NCI-H128 (cell line): ENCODE measurements at regions not wholly inside any gene's neighbourhood (a gene's known extent, or its start where the extent isn't known, plus 50 kb on each side); places are given as distances from the start of the nearest gene placed in this dataset.

Experiments used
- DNase-seq: peaks from one replicate; lab custom pipeline; 2025; ENCODE audit not compliant: unreplicated experiment; lab: John Stamatoyannopoulos, UW

DNA sequence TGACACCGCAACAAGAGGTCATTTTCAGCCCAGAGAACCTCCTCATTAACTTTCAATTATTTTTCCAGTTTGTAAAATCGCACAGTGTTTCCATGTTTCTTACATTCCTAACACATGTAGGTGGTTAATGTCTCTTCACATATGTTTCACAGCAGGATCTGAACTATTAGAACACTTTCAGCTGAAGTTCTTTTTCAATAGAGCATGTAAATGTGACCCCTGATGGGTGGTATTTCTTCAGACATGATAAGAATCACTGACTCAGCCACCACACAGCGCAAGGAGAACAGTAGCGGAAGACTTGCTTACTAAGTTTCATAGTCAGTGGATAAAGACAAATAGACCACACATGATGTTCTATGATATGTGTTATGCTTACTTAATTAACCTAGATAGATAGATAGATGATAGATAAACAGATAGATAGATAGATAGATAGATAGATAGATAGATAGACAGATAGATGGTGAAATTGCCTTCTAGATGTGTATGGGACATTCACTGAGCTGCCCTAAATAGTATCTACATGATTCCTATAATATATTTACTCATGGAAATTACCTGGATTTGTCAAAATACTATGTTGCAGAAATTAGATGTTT is 1992.1 kb upstream of the NUDT12 start:
- DNase-seq, result no peak

DNA sequence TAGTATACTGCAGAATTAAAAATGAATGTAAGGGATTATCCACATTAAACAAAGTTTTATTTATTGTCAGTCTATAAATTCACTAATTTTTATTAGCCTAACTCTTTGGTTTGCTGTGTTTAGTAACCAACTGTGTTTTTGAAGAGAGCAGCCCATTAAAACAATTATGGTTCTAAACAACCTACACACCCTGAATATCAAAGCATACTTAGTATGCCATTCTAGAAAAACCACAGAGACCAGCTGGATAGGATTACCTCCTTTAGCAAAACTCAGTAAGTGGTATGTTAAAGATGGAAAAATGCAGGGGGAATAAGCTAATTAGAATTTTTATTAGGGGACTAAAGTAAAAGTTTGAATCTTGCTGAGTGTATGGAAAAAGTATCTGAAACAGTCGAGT is 1981.7 kb upstream of the NUDT12 start:
- DNase-seq, result no peak

DNA sequence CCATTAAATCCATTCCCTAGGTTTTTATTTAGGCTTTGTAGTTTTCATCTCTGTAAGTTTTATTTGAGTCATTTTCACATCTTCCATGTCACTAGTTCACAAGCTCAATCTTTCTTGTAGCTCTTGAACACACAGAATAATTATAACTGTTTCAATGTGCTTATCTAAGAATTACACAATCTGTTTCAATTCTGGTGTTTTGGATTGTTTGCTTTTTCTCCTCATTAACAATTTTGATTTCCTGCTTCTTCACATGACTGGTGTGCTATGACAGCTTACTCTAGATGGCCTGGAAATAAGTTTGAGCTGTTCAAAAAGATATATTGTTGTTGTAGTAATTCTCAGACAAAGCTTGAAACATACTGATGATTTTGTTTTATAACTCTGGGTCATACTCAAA is 1974.1 kb upstream of the NUDT12 start:
- DNase-seq, result no peak

DNA sequence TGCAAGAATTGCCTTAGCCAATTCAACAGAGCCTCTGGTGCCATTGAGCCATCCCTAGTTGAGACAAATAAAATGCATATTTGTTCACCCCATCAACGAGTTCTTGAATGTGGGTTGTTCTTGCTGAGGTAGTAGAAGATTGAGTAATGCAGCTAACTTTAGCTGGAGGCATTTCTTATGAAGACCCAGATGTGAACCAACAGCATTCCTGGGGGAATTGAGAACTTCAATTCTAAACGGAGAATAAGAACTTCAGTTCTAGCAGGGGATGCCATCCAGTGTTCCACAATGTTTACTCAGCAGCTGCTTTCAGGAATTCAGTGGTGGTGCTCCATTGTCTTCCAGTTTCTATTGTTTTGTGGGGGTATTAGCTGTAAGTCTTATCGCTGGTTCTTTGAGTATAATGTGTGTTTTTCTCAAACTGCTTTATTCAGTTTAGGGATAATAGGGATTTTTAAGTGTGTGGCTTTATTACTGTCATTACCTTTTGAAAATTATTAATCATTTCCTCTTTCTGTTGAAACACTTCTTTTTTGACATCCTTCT is 1968.2 kb upstream of the NUDT12 start:
- DNase-seq, result no peak

DNA sequence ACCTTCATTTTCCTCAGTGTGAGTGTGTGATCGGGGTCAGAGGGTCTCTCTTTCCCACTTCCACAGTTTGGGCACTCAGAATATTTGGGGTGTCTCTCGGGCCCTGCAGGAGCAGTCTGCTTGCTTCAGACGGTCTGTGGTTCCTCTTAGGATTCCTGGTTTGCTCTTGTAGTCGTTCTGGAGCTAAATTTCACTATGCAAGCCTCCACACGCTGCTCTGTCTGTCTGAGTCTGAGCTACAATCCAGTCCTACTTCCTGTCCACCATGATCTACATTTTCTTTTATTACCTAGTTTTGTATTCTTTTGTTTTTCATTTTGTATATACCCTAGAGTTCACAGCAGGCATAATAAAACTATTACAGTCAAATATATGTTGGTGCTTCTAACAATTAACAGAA is 1967.3 kb upstream of the NUDT12 start:
- no peak for DNase-seq

DNA sequence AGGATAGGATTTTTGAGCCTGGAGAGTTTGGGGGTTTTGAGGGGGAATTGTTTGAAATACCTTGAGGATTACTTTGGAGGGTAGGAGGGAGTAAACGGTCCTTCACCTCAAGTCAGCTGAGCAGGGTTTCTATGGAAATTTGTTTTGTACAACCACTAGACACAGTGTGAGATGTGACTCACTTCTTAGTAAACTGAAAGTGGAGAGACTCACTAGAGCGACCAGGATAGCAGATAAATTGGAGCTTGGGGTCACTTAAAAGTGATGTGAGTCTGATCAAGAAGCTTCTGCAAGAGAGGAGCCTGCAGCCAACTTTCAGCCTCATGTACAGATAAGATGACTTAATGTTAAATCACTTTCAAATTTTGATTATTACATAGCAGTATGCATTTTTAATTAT is 1945.9 kb upstream of the NUDT12 start:
- no peak for DNase-seq

DNA sequence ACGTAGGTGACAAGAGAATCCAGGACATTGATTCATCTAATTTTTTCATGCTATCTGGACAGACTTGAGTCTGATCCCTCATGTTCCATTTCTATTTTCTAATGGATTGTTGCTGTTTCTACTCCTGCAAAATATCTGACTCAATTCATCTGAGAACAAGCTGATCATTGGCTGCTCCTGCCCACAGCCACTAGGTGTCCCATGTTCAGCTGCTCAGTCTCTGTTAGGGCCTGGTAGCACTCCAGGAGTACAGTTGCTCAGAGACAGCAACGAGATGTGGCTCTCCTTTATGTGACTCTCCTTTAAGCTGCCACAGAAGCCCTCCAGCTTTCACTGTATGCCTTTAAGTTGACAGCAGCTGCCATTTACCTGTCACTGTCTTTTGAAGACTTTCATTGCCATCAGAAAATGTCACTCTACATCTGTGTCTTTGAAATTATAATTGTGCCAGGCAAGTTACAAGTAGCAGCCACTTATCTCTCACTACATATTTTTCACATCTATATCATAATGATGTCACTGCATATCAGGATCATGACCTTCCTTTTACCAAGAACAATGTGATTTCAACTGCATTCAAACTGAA is 1944.2 kb upstream of the NUDT12 start:
- DNase-seq, result no peak

DNA sequence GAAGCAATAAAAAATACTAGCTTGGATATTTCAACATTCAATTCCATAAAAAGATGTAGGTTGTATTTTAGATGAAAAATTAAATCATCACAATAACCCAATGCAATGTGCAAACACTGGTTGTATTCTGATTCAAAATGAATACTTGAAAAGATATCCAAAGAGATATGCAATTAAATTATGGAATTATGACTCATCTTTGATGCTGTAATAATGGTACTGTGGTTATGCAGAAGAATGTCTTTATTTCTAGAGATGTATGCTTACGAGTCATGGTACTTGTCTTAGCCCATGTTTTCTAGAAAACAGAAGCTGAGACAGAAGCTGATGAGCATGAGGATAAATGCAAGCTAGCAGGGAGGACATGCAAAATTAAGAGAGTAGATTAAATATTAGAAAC is 1941.4 kb upstream of the NUDT12 start:
- DNase-seq, result no peak

DNA sequence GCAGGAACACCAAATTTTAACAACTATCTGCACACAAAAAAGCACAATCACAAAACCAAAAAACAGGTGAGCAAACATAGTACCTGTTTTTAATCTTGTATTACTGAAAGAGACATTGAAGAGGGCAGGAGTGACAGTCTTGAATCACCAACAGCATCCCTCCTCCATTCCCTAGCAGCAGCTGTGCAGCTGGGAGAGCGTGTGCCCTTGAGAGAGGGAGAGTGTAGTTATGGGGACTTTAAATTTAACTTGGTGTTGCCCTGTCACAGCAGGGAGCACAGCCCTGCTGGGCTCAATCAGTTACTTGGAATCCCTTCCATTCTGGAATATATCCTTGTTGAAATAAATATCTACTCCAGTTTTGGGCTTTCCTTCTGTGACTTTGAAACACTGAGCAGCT is 1938.7 kb upstream of the NUDT12 start:
- DNase-seq, result no peak

DNA sequence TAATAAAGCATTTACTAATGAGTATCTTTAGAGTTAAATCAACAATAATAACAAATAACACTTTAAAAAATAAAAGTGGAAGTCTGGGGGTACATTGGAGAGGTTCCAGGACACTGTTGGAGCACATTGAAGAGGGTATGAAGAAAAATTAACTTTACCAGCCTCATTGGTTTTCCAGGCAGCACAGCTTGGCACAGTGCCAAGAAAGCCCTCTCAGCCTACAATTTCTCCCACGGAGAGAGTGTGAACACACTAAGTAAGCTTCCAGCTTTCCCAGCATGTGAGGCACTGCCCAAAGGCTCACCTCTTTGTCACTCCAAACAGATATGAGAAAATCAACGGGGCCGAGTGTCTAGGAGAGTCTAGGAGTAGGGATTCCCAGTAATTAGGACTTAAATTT is 1912.8 kb upstream of the NUDT12 start:
- peak; percentile 19 for DNase-seq

DNA sequence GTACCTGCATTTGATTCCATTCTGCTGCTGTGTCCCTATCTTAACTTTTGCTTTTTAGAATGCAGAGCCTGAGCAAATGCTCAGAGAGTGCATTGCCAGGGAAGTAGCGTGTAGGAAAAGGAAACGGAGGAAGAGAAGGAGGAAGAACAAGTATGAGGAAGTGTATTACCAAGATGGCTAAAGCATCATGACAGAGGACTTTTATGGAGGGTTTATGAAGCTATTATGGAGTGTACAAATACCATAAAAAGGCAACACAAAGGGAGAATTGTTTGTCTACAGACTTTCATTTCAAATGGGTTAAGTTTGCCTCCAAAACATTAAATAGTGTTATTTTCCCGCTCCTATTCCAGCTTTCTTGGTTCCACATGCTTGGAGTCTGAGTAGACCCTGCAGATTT is 1899.8 kb upstream of the NUDT12 start:
- DNase-seq, result no peak

DNA sequence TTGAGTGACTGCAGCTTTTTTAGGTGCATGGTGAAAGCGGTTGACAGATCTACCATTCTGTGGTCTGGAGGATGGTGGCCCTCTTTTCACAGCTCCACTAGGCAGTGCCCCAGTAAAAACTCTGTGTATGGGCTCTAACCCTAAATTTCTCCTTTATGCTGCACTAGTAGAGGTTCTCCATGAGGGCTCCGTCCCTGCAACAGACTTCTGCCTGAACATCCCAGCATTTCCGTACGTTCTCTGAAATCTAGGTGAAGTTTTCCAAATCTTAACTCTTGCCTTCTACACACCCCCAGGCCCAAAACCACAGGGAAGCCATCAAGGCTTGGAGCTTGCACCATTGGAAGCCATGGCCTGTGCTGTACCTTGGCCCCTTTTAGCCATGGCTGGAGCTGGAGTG is 1898.1 kb upstream of the NUDT12 start:
- DNase-seq, result no peak

DNA sequence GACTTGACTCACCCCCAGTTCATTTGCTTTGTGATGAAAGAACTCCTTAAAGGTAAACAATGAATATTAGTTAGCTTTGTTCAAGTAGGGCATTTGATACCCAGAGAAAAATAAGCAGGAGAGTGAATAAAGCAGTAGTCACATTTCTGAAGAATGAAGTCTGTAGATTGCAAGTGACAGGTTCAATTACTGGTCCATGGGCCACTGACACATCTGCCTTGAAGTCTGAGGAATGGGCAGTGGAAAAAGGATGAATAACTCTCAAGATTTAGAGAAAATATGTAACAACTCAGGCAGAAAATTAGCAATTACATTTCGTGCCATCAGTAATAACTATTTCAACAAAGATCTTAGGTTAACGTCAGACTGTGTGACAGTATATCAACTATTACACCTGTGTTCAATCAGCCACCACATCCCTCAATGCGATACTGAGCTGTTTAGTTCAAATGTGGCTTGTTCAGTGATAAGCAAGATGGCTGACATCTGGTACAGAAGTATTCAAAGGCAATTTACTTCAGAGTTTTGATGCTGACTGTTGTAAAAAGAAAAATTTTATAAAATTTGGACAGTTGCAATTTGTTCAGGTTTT is 1890.7 kb upstream of the NUDT12 start:
- DNase-seq, result no peak

DNA sequence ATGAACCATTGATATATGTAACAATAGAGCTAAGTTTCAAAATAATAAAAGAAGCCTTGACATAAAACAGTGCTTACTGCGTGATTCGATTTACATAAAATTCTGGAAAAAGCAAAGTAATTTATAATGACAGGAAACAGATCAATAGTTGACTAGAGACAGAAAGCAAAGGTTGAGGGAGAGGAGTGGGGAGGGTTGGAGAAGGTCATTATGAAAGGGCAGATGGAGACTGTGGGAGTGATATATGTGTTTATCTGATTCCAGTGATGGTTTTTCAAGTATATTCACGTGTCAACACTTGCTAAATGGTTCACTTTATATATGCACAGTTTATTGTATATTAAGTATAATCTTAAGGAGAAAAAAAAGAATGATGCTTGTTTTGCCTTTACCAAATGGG is 1885.7 kb upstream of the NUDT12 start:
- DNase-seq, result no peak

DNA sequence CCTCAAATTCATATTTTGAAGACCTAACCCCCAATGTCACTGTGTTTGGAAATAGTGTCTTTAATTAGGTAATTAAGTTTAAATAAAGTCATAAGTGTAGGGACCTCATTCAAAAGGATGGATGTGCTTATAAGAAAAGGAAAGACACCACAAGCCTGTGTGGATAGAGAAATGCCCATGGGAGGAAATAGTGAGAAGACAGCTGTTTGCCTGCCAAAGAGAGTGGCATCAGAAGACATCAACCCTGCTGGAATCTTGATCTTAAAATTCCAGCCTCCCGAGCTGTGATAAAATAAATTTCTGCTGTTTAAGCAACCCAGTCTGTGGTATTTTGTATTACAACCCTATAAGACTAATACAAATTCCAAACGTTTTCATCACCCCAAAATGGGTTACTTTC is 1867.9 kb upstream of the NUDT12 start:
- DNase-seq, result no peak

DNA sequence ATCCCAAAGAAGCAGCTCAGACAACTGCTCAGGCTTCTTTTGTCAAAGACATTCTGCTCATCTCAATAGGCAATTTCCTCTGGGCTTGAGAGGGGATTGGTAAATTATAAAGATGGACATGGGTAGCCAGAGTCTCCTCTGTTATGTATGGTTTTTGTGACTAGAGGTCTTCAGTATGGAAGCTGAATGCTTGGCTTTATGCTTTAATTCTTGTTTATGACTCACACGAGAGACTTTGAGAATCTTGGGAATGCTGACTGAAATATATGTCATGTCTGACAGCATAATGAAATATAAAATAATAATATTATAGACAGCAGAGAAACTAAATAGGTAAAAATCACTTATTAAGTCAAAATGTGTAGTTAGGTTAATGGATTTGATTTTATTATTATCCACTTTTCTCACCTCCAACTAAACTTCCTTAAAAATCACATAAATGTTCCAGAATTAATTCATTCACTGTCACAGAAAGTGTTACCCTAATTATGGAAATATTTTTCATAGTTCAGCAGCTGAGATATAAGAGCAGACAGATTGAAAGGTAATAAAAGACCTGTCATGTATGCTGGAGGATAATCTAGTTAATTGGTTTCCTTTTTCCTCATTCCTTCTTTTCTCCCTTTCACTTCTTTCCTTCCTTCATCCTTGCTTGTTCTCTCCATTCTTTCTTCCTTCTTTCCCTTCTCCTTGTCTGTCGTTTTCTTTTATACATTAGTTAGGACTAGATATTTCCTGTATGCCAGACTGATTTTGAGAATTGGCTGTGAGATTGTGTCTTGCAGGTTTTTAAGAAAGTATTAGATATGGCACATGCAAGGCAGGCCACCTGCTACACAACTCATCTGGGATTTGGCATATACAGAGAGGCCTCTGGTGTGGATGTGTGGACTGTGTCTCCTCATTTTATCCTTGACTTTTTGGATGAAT is 1866.1 kb upstream of the NUDT12 start:
- no peak for DNase-seq

DNA sequence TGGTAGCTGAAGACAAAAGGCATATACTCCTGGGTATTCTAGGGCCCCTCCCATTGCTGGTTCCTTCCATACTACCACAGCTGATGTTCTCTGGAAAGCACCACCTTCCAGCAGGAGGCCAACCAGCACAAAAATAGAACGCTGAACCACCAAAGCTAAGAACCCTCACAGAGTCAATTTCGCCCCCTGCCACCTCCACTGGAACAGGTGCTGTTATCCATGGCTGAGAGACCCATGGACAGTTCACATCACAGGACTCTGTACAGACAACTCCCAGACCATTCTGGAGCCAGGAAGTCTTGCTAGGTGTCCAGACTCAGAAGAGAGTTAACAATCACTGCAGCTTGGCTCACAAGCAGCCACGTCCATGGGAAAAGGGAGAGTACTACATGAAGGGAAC is 1851.5 kb upstream of the NUDT12 start:
- no peak for DNase-seq

DNA sequence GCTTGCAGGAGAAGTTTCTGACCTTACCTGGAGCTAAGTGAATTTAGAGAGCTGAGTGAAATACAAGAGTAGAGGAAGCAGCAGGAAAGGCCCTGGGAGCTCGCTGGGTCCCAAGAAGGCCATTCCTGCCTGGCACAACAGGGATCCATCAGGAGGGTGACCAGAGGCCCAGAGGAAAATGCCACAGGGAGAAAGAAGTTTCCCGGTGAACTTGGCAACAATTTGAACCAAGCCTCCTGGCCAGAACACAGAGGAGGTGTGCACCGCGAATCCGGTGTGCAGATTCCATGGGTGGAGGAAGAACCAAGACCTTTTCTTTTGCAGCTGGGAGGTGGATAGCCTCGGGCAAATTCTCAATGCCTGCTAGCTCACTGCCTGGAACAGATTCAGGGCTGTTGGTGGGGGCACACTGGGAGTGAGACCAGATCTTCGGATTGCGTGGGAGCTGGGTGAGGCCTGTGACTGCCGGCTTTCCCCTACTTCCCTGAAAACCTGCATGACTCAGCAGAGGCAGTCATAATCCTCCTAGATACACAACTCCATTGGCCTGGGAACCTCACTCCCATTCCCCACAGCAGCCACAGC is 1850.9 kb upstream of the NUDT12 start:
- DNase-seq, result no peak

DNA sequence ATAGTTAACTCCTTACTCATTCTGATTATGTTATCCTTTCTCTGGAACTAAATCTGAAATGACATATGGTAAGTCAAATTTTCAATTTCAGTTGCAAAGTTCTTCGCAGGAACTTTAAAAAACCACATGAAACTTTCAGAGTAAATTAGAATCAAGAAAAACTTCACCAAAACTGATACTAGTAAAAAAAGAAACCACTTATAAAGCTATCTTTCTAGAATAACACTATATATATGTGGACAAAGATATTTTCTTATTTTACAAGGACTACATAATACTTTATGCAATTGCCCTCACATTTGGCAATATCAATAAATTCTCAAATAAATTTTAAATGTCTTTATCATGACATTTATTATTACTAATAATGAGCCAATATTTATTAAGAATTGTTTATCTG is 1847.1 kb upstream of the NUDT12 start:
- no peak for DNase-seq

DNA sequence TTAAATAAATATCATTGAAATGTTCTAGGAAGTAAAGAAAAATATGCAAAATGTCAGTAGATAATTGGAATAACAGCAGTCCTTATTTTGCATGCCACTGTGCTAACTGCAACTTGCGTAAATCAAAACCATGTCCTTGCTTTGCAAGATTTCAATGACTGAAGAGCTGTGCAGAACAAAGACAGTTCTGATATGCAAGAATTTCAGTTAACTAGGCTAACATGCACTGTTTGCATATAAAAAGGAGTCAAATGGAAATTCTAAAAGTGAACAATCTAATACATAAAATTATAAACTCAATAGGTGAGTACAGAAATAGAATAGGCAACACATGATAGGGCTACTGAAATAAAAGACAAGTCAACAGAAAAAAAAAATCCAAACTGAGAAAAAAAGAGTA is 1844.6 kb upstream of the NUDT12 start:
- DNase-seq, result no peak

DNA sequence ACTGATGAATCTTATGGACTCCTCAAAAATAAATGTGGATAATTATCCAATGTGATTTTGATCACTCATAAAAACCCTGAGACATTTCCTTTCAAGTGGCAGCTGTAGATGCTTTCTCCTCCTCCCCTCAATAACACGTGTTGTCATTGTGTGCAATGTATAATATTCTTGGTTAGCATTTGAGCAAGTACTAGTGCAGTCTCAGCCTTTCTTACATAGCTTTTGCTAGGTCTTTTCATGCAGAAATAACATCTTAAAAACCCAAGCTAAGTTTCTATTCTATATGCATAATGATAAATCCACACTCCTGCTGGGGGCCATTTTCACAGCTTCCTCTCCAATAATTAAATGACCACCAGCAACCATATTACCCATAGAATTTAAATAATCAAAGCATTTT is 1835.2 kb upstream of the NUDT12 start:
- no peak for DNase-seq
